ENCODE measurements at regions not wholly inside any gene's neighbourhood (a gene's known extent, or its start where the extent isn't known, plus 50 kb on each side); places are given as distances from the start of the nearest gene placed in this dataset.

GRCh38 chr7:131733604-131734003 lies 177.2 kb upstream of the PODXL start:
- TF ChIP-seq, protein P1, sequence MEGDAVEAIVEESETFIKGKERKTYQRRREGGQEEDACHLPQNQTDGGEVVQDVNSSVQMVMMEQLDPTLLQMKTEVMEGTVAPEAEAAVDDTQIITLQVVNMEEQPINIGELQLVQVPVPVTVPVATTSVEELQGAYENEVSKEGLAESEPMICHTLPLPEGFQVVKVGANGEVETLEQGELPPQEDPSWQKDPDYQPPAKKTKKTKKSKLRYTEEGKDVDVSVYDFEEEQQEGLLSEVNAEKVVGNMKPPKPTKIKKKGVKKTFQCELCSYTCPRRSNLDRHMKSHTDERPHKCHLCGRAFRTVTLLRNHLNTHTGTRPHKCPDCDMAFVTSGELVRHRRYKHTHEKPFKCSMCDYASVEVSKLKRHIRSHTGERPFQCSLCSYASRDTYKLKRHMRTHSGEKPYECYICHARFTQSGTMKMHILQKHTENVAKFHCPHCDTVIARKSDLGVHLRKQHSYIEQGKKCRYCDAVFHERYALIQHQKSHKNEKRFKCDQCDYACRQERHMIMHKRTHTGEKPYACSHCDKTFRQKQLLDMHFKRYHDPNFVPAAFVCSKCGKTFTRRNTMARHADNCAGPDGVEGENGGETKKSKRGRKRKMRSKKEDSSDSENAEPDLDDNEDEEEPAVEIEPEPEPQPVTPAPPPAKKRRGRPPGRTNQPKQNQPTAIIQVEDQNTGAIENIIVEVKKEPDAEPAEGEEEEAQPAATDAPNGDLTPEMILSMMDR (conservative IDR thresholded peaks at IDR 0.05) = no peak
- no peak for TF ChIP-seq EZH2 (IDR thresholded peaks at IDR 0.05; ENCODE audit: low read depth)
